CD14-positive monocyte (primary cell): ENCODE measurements at regions not wholly inside any gene's neighbourhood (a gene's known extent, or its start where the extent isn't known, plus 50 kb on each side); places are given as distances from the start of the nearest gene placed in this dataset.

ENCODE experiments used
- DNase-seq, 3 donors: peaks; one replicate each; pipeline ENCODE4 v3.0.0-alpha.2; 2011 to 2022
- H2AFZ ChIP-seq: 2 replicates; pipeline ENCODE4 v1.6.0; 2012; ENCODE audit warnings: mild to moderate bottlenecking, low read depth, low read length, inconsistent platforms; ENCODE audit not compliant: insufficient read depth, poor library complexity, severe bottlenecking
- H3K27ac ChIP-seq, 2 donors: 1 replicate in 1 of 2; 2 replicates in 1 of 2; pipeline ENCODE4 v1.5.1; 2012 to 2013; ENCODE audit warnings: low read length in 2 of 2, control low read depth in 1 of 2, inconsistent platforms in 1 of 2, low read depth in 1 of 2, mild to moderate bottlenecking in 1 of 2
- H3K27me3 ChIP-seq, 2 donors: one replicate each; pipeline versions ENCODE4 v1.6.0 to v1.6.1; 2011 to 2013; ENCODE audit warnings: low read length in 2 of 2; ENCODE audit not compliant: control insufficient read depth in 2 of 2, insufficient read depth in 2 of 2
- H3K36me3 ChIP-seq, 2 donors: replicated peaks in 1 of 2; 1 replicate in 1 of 2; 2 replicates in 1 of 2; pipeline versions ENCODE4 v1.5.1 to v1.6.1; 2012 to 2013; ENCODE audit warnings: low read length in 2 of 2, control low read depth in 1 of 2, inconsistent platforms in 1 of 2, mild to moderate bottlenecking in 1 of 2; ENCODE audit not compliant: insufficient read depth in 2 of 2, control insufficient read depth in 1 of 2
- H3K4me1 ChIP-seq, 2 donors: 1 replicate in 1 of 2; 2 replicates in 1 of 2; pipeline versions ENCODE4 v1.5.1 to v1.6.1; 2012 to 2013; ENCODE audit warnings: low read length in 2 of 2, control low read depth in 1 of 2, inconsistent platforms in 1 of 2, mild to moderate bottlenecking in 1 of 2, moderate library complexity in 1 of 2; ENCODE audit not compliant: insufficient read depth in 2 of 2, control insufficient read depth in 1 of 2
- H3K4me2 ChIP-seq: replicated peaks from 2 replicates; pipeline ENCODE3; 2012; ENCODE audit warnings: low read length, moderate library complexity, mild to moderate bottlenecking; ENCODE audit not compliant: poor library complexity, severe bottlenecking; ENCODE audit errors: extremely low read depth
- H3K4me3 ChIP-seq, 3 experiments: fragments of 200-600 bp in 1 of 3; sonication (generic) in 1 of 3; replicated peaks in 1 of 3; 1 replicate in 2 of 3; 2 replicates in 1 of 3; pipeline ENCODE4 v1.5.1; 2011 to 2013; ENCODE audit warnings: low read length in 3 of 3, mild to moderate bottlenecking in 3 of 3, control low read depth in 2 of 3, low read depth in 2 of 3, inconsistent platforms in 1 of 3, moderate library complexity in 1 of 3
- H3K79me2 ChIP-seq: 2 replicates; pipeline ENCODE4 v1.6.0; 2012; ENCODE audit warnings: mild to moderate bottlenecking, control low read depth, inconsistent platforms, low read length, moderate library complexity; ENCODE audit not compliant: insufficient read depth
- H3K9ac ChIP-seq: 2 replicates; pipeline ENCODE4 v1.6.0; 2017; ENCODE audit warnings: low read length, mild to moderate bottlenecking; ENCODE audit not compliant: insufficient read depth, poor library complexity, severe bottlenecking
- H3K9me3 ChIP-seq, 2 donors: replicated peaks in 1 of 2; 1 replicate in 1 of 2; 2 replicates in 1 of 2; pipeline versions ENCODE4 v1.5.1 to v1.6.1; 2012 to 2013; ENCODE audit warnings: low read length in 2 of 2, control low read depth in 1 of 2; ENCODE audit not compliant: control insufficient read depth in 1 of 2, insufficient read depth in 1 of 2
- H4K20me1 ChIP-seq: 2 replicates; pipeline ENCODE4 v1.6.0; 2012; ENCODE audit warnings: mild to moderate bottlenecking, low read length, control low read depth, moderate library complexity; ENCODE audit not compliant: insufficient read depth
- H3K27ac Mint-ChIP-seq, 7 donors: one replicate each; pipeline ENCODE4 v1.8.0; 2020; ENCODE audit warnings: mild to moderate bottlenecking in 7 of 7, mixed read lengths in 7 of 7, moderate library complexity in 6 of 7, inconsistent platforms in 2 of 7
- H3K27me3 Mint-ChIP-seq, 3 donors: one replicate each; pipeline ENCODE4 v1.8.0; 2021 to 2022; ENCODE audit warnings: low read depth in 3 of 3, mild to moderate bottlenecking in 3 of 3, mixed read lengths in 3 of 3, moderate library complexity in 3 of 3, inconsistent platforms in 1 of 3
- H3K36me3 Mint-ChIP-seq, 2 donors: one replicate each; pipeline ENCODE4 v1.8.0; 2020; ENCODE audit warnings: mixed read lengths in 2 of 2, inconsistent platforms in 1 of 2, mild to moderate bottlenecking in 1 of 2
- H3K4me1 Mint-ChIP-seq: one replicate; pipeline ENCODE4 v1.8.0; 2020; ENCODE audit warnings: mild to moderate bottlenecking, mixed read lengths
- H3K4me3 Mint-ChIP-seq, 2 donors: one replicate each; pipeline ENCODE4 v1.8.0; 2020; ENCODE audit warnings: mild to moderate bottlenecking in 2 of 2, mixed read lengths in 2 of 2, moderate library complexity in 1 of 2
- H3K9me3 Mint-ChIP-seq, 7 donors: one replicate each; pipeline ENCODE4 v1.8.0; 2020 to 2022; ENCODE audit warnings: mixed read lengths in 7 of 7, mild to moderate bottlenecking in 6 of 7, moderate library complexity in 6 of 7, inconsistent platforms in 2 of 7
- CTCF ChIP-seq: fragments of 200-600 bp; IDR thresholded peaks from one replicate; pipeline ENCODE4 v1.8.0; 2022; ENCODE audit warnings: antibody characterized with exemption, mild to moderate bottlenecking
- WGBS: methylation state at CpG from one replicate; pipeline ENCODE4 v1.1.5; 2013; ENCODE audit warnings: missing lambda C conversion rate; ENCODE audit not compliant: insufficient coverage; 5-methylcytosine and 5-hydroxymethylcytosine counted together
- intact Hi-C, 2 donors: fragments of 100-400 bp; cut with micrococcal nuclease; formaldehyde crosslinking; loops; one replicate each; pipeline versions ENCODE4 v1.15.0 to v1.15.1; 2023

- H3K4me3 ChIP-seq, result no peak overlapping the region
- Mint-ChIP-seq H3K9me3 (peaks cover 0 to 10% (median 3%) of the 10 kb centered on the region in 7 donors), H3K27ac (no peak overlapping the region), H3K4me3 (no peak overlapping the region), H3K27me3 (peaks cover 0 to 3% (median 2%) of the 10 kb centered on the region in 3 donors), H3K36me3 (no peaks in the 10 kb centered on the region), H3K4me1 (peaks cover 11% of the 10 kb centered on the region)
- intact Hi-C loops, result no loop called here
- no peak for DNase-seq
- no peak overlapping the region for H3K4me2 ChIP-seq
- H3K9ac ChIP-seq, result no peak overlapping the region
- H4K20me1 ChIP-seq, result no peaks in the 10 kb centered on the region
- no CpG with 5 or more reads among the region's 2 CpGs for WGBS
- no peaks in the 10 kb centered on the region for H3K27me3 ChIP-seq
- H3K79me2 ChIP-seq, result no peaks in the 10 kb centered on the region
- TF ChIP-seq CTCF, result no peak
- no peaks in the 10 kb centered on the region for H3K36me3 ChIP-seq
- no peak overlapping the region for H3K27ac ChIP-seq
- no peaks in the 10 kb centered on the region for H3K4me1 ChIP-seq
- no peak overlapping the region for H2AFZ ChIP-seq
- H3K9me3 ChIP-seq, result no peaks in the 10 kb centered on the region
These were observed 143.3 kb downstream of the TES start for GRCh38 chr7:116353647-116354046.

- no peak overlapping the region for H3K4me2 ChIP-seq
- no peak overlapping the region for H3K4me3 Mint-ChIP-seq
- no peaks in the 10 kb centered on the region for H3K9me3 ChIP-seq
- H3K27me3 ChIP-seq, result no peaks in the 10 kb centered on the region
- TF ChIP-seq CTCF, result no peak
- H3K27ac ChIP-seq, result no peak overlapping the region
- peaks cover 0 to 3% (median 0%) of the 10 kb centered on the region in 3 donors for H3K27me3 Mint-ChIP-seq
- DNase-seq, result no peak
- 100% methylated on average over 4 of the region's 6 CpGs for WGBS
- intact Hi-C loops, result no loop called here
- no peak overlapping the region for H3K4me3 ChIP-seq
- H3K36me3 Mint-ChIP-seq, result no peaks in the 10 kb centered on the region
- no peak overlapping the region for H3K27ac Mint-ChIP-seq
- no peaks in the 10 kb centered on the region for H3K4me1 ChIP-seq
- H2AFZ ChIP-seq, result no peak overlapping the region
- H3K9me3 Mint-ChIP-seq, result peaks cover 0 to 14% (median 0%) of the 10 kb centered on the region in 7 donors
- H3K9ac ChIP-seq, result no peak overlapping the region
- no peaks in the 10 kb centered on the region for H3K79me2 ChIP-seq
- peaks cover 11% of the 10 kb centered on the region for H3K4me1 Mint-ChIP-seq
- H3K36me3 ChIP-seq, result no peaks in the 10 kb centered on the region
- H4K20me1 ChIP-seq, result no peaks in the 10 kb centered on the region
These were observed 143.8 kb downstream of the TES start for GRCh38 chr7:116354171-116354545.
